Osteoblast (primary cell): ENCODE measurements at regions not wholly inside any gene's neighbourhood (a gene's known extent, or its start where the extent isn't known, plus 50 kb on each side); places are given as distances from the start of the nearest gene placed in this dataset.
"Not testable (repeated sequence)": the region's sequence is repeated elsewhere in the genome, so short reads cannot be mapped to it uniquely, and the experiment has no call there.

Experiments
- DNase-seq: peaks from one replicate; pipeline ENCODE4 v3.0.0; 2011; ENCODE audit warnings: low spot score, mixed read lengths; ENCODE audit not compliant: insufficient read length; ENCODE audit errors: missing footprints
- H2AFZ ChIP-seq: 2 replicates; pipeline ENCODE4 v1.6.0; 2011; ENCODE audit warnings: mild to moderate bottlenecking, low read length
- H3K27ac ChIP-seq: 2 replicates; pipeline ENCODE4 v1.5.1; 2011; ENCODE audit warnings: mild to moderate bottlenecking, low read depth, low read length, moderate library complexity
- H3K27me3 ChIP-seq: 2 replicates; pipeline ENCODE4 v1.6.0; 2012; ENCODE audit warnings: mild to moderate bottlenecking, control low read depth, inconsistent platforms, low read length, moderate library complexity; ENCODE audit not compliant: insufficient read depth
- H3K36me3 ChIP-seq: 2 replicates; pipeline ENCODE4 v1.5.1; 2011; ENCODE audit warnings: mild to moderate bottlenecking, low read length, control low read depth, moderate library complexity; ENCODE audit not compliant: insufficient read depth
- H3K4me1 ChIP-seq: 2 replicates; pipeline ENCODE4 v1.5.1; 2011; ENCODE audit warnings: mild to moderate bottlenecking, low read length, control low read depth, moderate library complexity; ENCODE audit not compliant: insufficient read depth
- H3K4me2 ChIP-seq: 2 replicates; pipeline ENCODE4 v1.6.0; 2011; ENCODE audit warnings: mild to moderate bottlenecking, low read length; ENCODE audit not compliant: insufficient read depth
- H3K4me3 ChIP-seq: fragments of 200-600 bp; sonication (generic); 3 replicates; pipeline ENCODE4 v1.5.1; 2012; ENCODE audit warnings: mild to moderate bottlenecking, low read length, inconsistent platforms; ENCODE audit not compliant: insufficient read depth
- H3K79me2 ChIP-seq: 2 replicates; pipeline ENCODE4 v1.6.0; 2012; ENCODE audit warnings: mild to moderate bottlenecking, low read length, control low read depth, inconsistent platforms; ENCODE audit not compliant: insufficient read depth
- H3K9me3 ChIP-seq: 2 replicates; pipeline ENCODE4 v1.5.1; 2011; ENCODE audit warnings: low read depth, low read length, control low read depth
- H4K20me1 ChIP-seq: 2 replicates; pipeline ENCODE4 v1.6.0; 2012; ENCODE audit warnings: mild to moderate bottlenecking, low read length, control low read depth; ENCODE audit not compliant: insufficient read depth
- CTCF ChIP-seq: IDR thresholded peaks from 2 replicates; pipeline ENCODE4 v1.5.1; 2011; ENCODE audit warnings: mild to moderate bottlenecking, low read depth, low read length, moderate library complexity; ENCODE audit errors: extremely low read depth

GRCh38 chr22:16730894-16731293 lies 94.3 kb downstream of the XKR3 start:
- not testable (repeated sequence) for H3K79me2 ChIP-seq, H2AFZ ChIP-seq, H3K27ac ChIP-seq, H4K20me1 ChIP-seq, H3K4me2 ChIP-seq, DNase-seq, H3K4me1 ChIP-seq, H3K27me3 ChIP-seq, H3K9me3 ChIP-seq, H3K36me3 ChIP-seq, H3K4me3 ChIP-seq

- not testable (repeated sequence) for H3K4me1 ChIP-seq, H4K20me1 ChIP-seq, H3K4me2 ChIP-seq, H3K9me3 ChIP-seq, H3K27ac ChIP-seq, H3K4me3 ChIP-seq, H3K27me3 ChIP-seq, H3K36me3 ChIP-seq, DNase-seq, H2AFZ ChIP-seq, H3K79me2 ChIP-seq
Observed at GRCh38 chr22:16727491-16727890, 97.7 kb downstream of the XKR3 start.

GRCh38 chr22:16723241-16723640 lies 102.0 kb downstream of the XKR3 start:
- H3K9me3 ChIP-seq, H3K4me1 ChIP-seq, H3K4me2 ChIP-seq, H3K27me3 ChIP-seq, H3K79me2 ChIP-seq, H3K4me3 ChIP-seq, H3K27ac ChIP-seq, DNase-seq, H4K20me1 ChIP-seq, H3K36me3 ChIP-seq, H2AFZ ChIP-seq: not testable (repeated sequence)

GRCh38 chr22:16722564-16722963 lies 102.6 kb downstream of the XKR3 start:
- not testable (repeated sequence) for H3K4me1 ChIP-seq, H3K4me2 ChIP-seq, H3K9me3 ChIP-seq, H4K20me1 ChIP-seq, H3K4me3 ChIP-seq, H3K36me3 ChIP-seq, H3K27ac ChIP-seq, DNase-seq, H2AFZ ChIP-seq, H3K79me2 ChIP-seq, H3K27me3 ChIP-seq

- Histone ChIP-seq H3K4me3 (no peak overlapping the region), H3K27ac (no peak overlapping the region), H3K36me3 (no peaks in the 10 kb centered on the region), H3K9me3 (no peaks in the 10 kb centered on the region), H3K79me2 (no peaks in the 10 kb centered on the region), H3K27me3 (no peaks in the 10 kb centered on the region), H2AFZ (no peak overlapping the region), H4K20me1 (no peaks in the 10 kb centered on the region), H3K4me1 (no peaks in the 10 kb centered on the region), H3K4me2 (no peak overlapping the region)
- no peak for DNase-seq
- TF ChIP-seq CTCF: no peak
Observed at GRCh38 chr22:16721961-16722360, 103.2 kb downstream of the XKR3 start.

- H3K4me2 ChIP-seq: no peak overlapping the region
- H3K27ac ChIP-seq: no peak overlapping the region
- H3K4me1 ChIP-seq: no peaks in the 10 kb centered on the region
- H3K79me2 ChIP-seq: no peaks in the 10 kb centered on the region
- no peak overlapping the region for H3K4me3 ChIP-seq
- no peak for TF ChIP-seq CTCF
- H3K36me3 ChIP-seq: no peaks in the 10 kb centered on the region
- peaks cover 2% of the 10 kb centered on the region for H3K9me3 ChIP-seq
- no peaks in the 10 kb centered on the region for H3K27me3 ChIP-seq
- H4K20me1 ChIP-seq: no peaks in the 10 kb centered on the region
- DNase-seq: no peak
- H2AFZ ChIP-seq: no peak overlapping the region
Observed at GRCh38 chr22:16717699-16718558, 107.3 kb downstream of the XKR3 start.

GRCh38 chr22:16714568-16714967 lies 110.6 kb downstream of the XKR3 start:
- not testable (repeated sequence) for H3K4me3 ChIP-seq, H4K20me1 ChIP-seq, DNase-seq, H3K36me3 ChIP-seq, H3K79me2 ChIP-seq, H3K27ac ChIP-seq, H3K9me3 ChIP-seq, H2AFZ ChIP-seq, H3K27me3 ChIP-seq, H3K4me2 ChIP-seq, H3K4me1 ChIP-seq
